GM11168 (cell line): ENCODE measurements at regions not wholly inside any gene's neighbourhood (a gene's known extent, or its start where the extent isn't known, plus 50 kb on each side); places are given as distances from the start of the nearest gene placed in this dataset.

Source experiments
- in situ Hi-C: fragments of 300-500 bp; cut with MboI; formaldehyde crosslinking; loops from one replicate; pipeline ENCODE4 v1.12.0; 2022; ENCODE audit warnings: low sequenced_read_pairs; ENCODE audit not compliant: unreplicated experiment

- in situ Hi-C loops = loop anchor here (10.0 kb wide), 1 partner anchor 110 kb away; no protein-coding TSS in a partner anchor
These were observed 84.2 kb upstream of the KCNK12 start for GRCh38 chr2:47654790-47655562.

- in situ Hi-C loops = loop anchor here (10.0 kb wide), 1 partner anchor 111 kb away; no protein-coding TSS in a partner anchor
These were observed 83.4 kb upstream of the KCNK12 start for GRCh38 chr2:47653902-47654789.

GRCh38 chr2:47653036-47653435 is 82.3 kb upstream of the KCNK12 start:
- in situ Hi-C loops = loop anchor here (10.0 kb wide), 1 partner anchor 112 kb away; no protein-coding TSS in a partner anchor

- in situ Hi-C loops = loop anchor here (10.0 kb wide), 1 partner anchor 113 kb away; no protein-coding TSS in a partner anchor
These were observed 81.4 kb upstream of the KCNK12 start for GRCh38 chr2:47652061-47652690.

GRCh38 chr2:47651296-47651695 is 80.5 kb upstream of the KCNK12 start:
- in situ Hi-C loops = loop anchor here (10.0 kb wide), 1 partner anchor 114 kb away; no protein-coding TSS in a partner anchor

GRCh38 chr2:47650001-47650535 is 79.3 kb upstream of the KCNK12 start:
- in situ Hi-C loops = loop anchor here (10.0 kb wide), 1 partner anchor 115 kb away; no protein-coding TSS in a partner anchor

- in situ Hi-C loops = no loop called here
These were observed 74.5 kb upstream of the KCNK12 start for GRCh38 chr2:47645246-47645645.

GRCh38 chr2:47644351-47644750 is 73.6 kb upstream of the KCNK12 start:
- in situ Hi-C loops = no loop called here

- in situ Hi-C loops = no loop called here
These were observed 70.6 kb upstream of the KCNK12 start for GRCh38 chr2:47641366-47641765.

- in situ Hi-C loops = no loop called here
These were observed 69.6 kb upstream of the KCNK12 start for GRCh38 chr2:47640356-47640755.

GRCh38 chr2:47639467-47639866 is 68.7 kb upstream of the KCNK12 start:
- in situ Hi-C loops = no loop called here

- in situ Hi-C loops = no loop called here
These were observed 67.6 kb upstream of the KCNK12 start for GRCh38 chr2:47638430-47638829.

GRCh38 chr2:47636596-47637264 is 65.9 kb upstream of the KCNK12 start:
- in situ Hi-C loops = no loop called here

- in situ Hi-C loops = no loop called here
These were observed 65.4 kb upstream of the KCNK12 start for GRCh38 chr2:47636176-47636575.

- in situ Hi-C loops = no loop called here
These were observed 62.0 kb upstream of the KCNK12 start for GRCh38 chr2:47632754-47633153.

GRCh38 chr2:47631792-47632398 is 61.1 kb upstream of the KCNK12 start:
- in situ Hi-C loops = no loop called here

- in situ Hi-C loops = no loop called here
These were observed 60.5 kb upstream of the KCNK12 start for GRCh38 chr2:47631306-47631705.

- in situ Hi-C loops = no loop called here
These were observed 59.0 kb upstream of the KCNK12 start for GRCh38 chr2:47629501-47630460.
